ENCODE measurements at regions not wholly inside any gene's neighbourhood (a gene's known extent, or its start where the extent isn't known, plus 50 kb on each side); places are given as distances from the start of the nearest gene placed in this dataset.
"Not testable (repeated sequence)": the region's sequence is repeated elsewhere in the genome, so short reads cannot be mapped to it uniquely, and the experiment has no call there.

GRCh38 chr4:171532968-171533367, 280.2 kb upstream of the GALNTL6 start:
- DNase-seq (ENCODE audit: low read depth) = no peak

- DNase-seq (ENCODE audit: low read depth) = no peak
These were observed 288.3 kb upstream of the GALNTL6 start for GRCh38 chr4:171524903-171525302.

- no peak for DNase-seq (ENCODE audit: low read depth)
These were observed 291.5 kb upstream of the GALNTL6 start for GRCh38 chr4:171521726-171522125.

- DNase-seq (ENCODE audit: low read depth) = no peak
These were observed 293.7 kb upstream of the GALNTL6 start for GRCh38 chr4:171519457-171519856.

GRCh38 chr4:171517883-171518282, 295.3 kb upstream of the GALNTL6 start:
- DNase-seq (ENCODE audit: low read depth) = no peak

- DNase-seq (ENCODE audit: low read depth) = no peak
These were observed 296.5 kb upstream of the GALNTL6 start for GRCh38 chr4:171516694-171517093.

- DNase-seq (ENCODE audit: low read depth) = no peak
These were observed 328.5 kb upstream of the GALNTL6 start for GRCh38 chr4:171484681-171485080.

- no peak for DNase-seq (ENCODE audit: low read depth)
These were observed 335.0 kb upstream of the GALNTL6 start for GRCh38 chr4:171478181-171478580.

- DNase-seq (ENCODE audit: low read depth) = not testable (repeated sequence)
These were observed 338.1 kb upstream of the GALNTL6 start for GRCh38 chr4:171475111-171475510.

- no peak for DNase-seq (ENCODE audit: low read depth)
These were observed 340.0 kb upstream of the GALNTL6 start for GRCh38 chr4:171473155-171473554.

- no peak for DNase-seq (ENCODE audit: low read depth)
These were observed 341.0 kb upstream of the GALNTL6 start for GRCh38 chr4:171472230-171472629.

- no peak for DNase-seq (ENCODE audit: low read depth)
These were observed 348.7 kb upstream of the GALNTL6 start for GRCh38 chr4:171464499-171464898.

- DNase-seq (ENCODE audit: low read depth) = no peak
These were observed 352.0 kb upstream of the GALNTL6 start for GRCh38 chr4:171461191-171461590.

- no peak for DNase-seq (ENCODE audit: low read depth)
These were observed 364.2 kb upstream of the GALNTL6 start for GRCh38 chr4:171448919-171449481.

- no peak for DNase-seq (ENCODE audit: low read depth)
These were observed 364.8 kb upstream of the GALNTL6 start for GRCh38 chr4:171448358-171448757.

GRCh38 chr4:171441300-171441941, 371.8 kb upstream of the GALNTL6 start:
- no peak for DNase-seq (ENCODE audit: low read depth)

- no peak for DNase-seq (ENCODE audit: low read depth)
These were observed 379.5 kb upstream of the GALNTL6 start for GRCh38 chr4:171433674-171434073.

GRCh38 chr4:171432536-171432935, 380.7 kb upstream of the GALNTL6 start:
- DNase-seq (ENCODE audit: low read depth) = no peak

- DNase-seq (ENCODE audit: low read depth) = no peak
These were observed 382.7 kb upstream of the GALNTL6 start for GRCh38 chr4:171430495-171430894.

GRCh38 chr4:171397175-171397574, 416.0 kb upstream of the GALNTL6 start:
- no peak for DNase-seq (ENCODE audit: low read depth)

GRCh38 chr4:171390626-171391025, 422.6 kb upstream of the GALNTL6 start:
- DNase-seq (ENCODE audit: low read depth) = no peak

GRCh38 chr4:171378323-171378722, 434.9 kb upstream of the GALNTL6 start:
- DNase-seq (ENCODE audit: low read depth) = no peak

GRCh38 chr4:171376724-171377123, 436.5 kb upstream of the GALNTL6 start:
- no peak for DNase-seq (ENCODE audit: low read depth)

- no peak for DNase-seq (ENCODE audit: low read depth)
These were observed 459.7 kb upstream of the GALNTL6 start for GRCh38 chr4:171353535-171353934.
